ENCODE measurements at regions not wholly inside any gene's neighbourhood (a gene's known extent, or its start where the extent isn't known, plus 50 kb on each side); places are given as distances from the start of the nearest gene placed in this dataset.

DNA sequence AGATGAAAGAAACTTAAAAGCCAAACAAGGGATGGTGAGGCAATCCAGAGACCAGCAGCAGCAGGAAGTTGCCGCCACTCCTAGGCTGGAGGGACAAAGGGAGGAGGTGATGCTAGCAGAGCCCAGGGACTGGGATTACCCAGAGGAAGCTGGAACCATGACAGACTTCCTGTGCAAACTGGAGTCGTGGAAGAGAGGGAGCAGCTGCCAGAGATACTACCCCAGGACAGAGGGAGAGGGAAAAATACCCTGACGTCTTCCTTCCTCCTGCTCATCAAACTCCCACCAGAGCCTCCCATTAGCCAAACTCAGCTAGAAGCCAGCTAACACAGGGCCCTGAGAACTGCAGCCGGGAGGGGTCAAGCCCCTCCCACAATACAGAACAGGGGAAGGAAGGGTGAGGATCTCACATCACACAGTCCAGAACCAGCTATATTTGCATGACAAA lies 101.2 kb upstream of the KLF3 start (continued):
- TF ChIP-seq ELF3 (CRISPR knock-in tag; IDR thresholded peaks at IDR 0.05): peak; percentile 60; the same call in 1 of the 2 replicates
- no peak for TF ChIP-seq ZNF460 (CRISPR knock-in tag; IDR thresholded peaks at IDR 0.05; ENCODE audit: borderline replicate concordance)
- TF ChIP-seq NFRKB (IDR thresholded peaks at IDR 0.05): no peak
- peak; percentile 21; the same call in 1 of the 2 replicates for TF ChIP-seq CEBPB (IDR thresholded peaks at IDR 0.05; ENCODE audit: borderline replicate concordance, low read depth, low read length)
- TF ChIP-seq SAP130 (CRISPR knock-in tag; IDR thresholded peaks at IDR 0.05; ENCODE audit: low read depth): 0 out of 2 replicates have a peak, but pooled peaks have one; percentile 24
- no peak for TF ChIP-seq EHMT2 (IDR thresholded peaks at IDR 0.05; ENCODE audit: borderline replicate concordance, low read depth, low read length)
- TF ChIP-seq SIN3A (IDR thresholded peaks at IDR 0.05; ENCODE audit: borderline replicate concordance, low read depth, low read length): no peak
- TF ChIP-seq, protein P1, sequence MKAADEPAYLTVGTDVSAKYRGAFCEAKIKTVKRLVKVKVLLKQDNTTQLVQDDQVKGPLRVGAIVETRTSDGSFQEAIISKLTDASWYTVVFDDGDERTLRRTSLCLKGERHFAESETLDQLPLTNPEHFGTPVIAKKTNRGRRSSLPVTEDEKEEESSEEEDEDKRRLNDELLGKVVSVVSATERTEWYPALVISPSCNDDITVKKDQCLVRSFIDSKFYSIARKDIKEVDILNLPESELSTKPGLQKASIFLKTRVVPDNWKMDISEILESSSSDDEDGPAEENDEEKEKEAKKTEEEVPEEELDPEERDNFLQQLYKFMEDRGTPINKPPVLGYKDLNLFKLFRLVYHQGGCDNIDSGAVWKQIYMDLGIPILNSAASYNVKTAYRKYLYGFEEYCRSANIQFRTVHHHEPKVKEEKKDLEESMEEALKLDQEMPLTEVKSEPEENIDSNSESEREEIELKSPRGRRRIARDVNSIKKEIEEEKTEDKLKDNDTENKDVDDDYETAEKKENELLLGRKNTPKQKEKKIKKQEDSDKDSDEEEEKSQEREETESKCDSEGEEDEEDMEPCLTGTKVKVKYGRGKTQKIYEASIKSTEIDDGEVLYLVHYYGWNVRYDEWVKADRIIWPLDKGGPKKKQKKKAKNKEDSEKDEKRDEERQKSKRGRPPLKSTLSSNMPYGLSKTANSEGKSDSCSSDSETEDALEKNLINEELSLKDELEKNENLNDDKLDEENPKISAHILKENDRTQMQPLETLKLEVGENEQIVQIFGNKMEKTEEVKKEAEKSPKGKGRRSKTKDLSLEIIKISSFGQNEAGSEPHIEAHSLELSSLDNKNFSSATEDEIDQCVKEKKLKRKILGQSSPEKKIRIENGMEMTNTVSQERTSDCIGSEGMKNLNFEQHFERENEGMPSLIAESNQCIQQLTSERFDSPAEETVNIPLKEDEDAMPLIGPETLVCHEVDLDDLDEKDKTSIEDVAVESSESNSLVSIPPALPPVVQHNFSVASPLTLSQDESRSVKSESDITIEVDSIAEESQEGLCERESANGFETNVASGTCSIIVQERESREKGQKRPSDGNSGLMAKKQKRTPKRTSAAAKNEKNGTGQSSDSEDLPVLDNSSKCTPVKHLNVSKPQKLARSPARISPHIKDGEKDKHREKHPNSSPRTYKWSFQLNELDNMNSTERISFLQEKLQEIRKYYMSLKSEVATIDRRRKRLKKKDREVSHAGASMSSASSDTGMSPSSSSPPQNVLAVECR (CRISPR knock-in tag; IDR thresholded peaks at IDR 0.05; ENCODE audit: borderline replicate concordance): no peak
- no peak for TF ChIP-seq FOXO1 (CRISPR knock-in tag; IDR thresholded peaks at IDR 0.05)
- TF ChIP-seq FOXM1 (CRISPR knock-in tag; IDR thresholded peaks at IDR 0.05): no peak
- TF ChIP-seq, protein P2, sequence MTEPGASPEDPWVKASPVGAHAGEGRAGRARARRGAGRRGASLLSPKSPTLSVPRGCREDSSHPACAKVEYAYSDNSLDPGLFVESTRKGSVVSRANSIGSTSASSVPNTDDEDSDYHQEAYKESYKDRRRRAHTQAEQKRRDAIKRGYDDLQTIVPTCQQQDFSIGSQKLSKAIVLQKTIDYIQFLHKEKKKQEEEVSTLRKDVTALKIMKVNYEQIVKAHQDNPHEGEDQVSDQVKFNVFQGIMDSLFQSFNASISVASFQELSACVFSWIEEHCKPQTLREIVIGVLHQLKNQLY (CRISPR knock-in tag; IDR thresholded peaks at IDR 0.05): no peak
- TF ChIP-seq MLLT10 (CRISPR knock-in tag; IDR thresholded peaks at IDR 0.05): no peak
- TF ChIP-seq ZNF558 (CRISPR knock-in tag; IDR thresholded peaks at IDR 0.05; ENCODE audit: borderline replicate concordance): no peak
- TF ChIP-seq, protein P3, sequence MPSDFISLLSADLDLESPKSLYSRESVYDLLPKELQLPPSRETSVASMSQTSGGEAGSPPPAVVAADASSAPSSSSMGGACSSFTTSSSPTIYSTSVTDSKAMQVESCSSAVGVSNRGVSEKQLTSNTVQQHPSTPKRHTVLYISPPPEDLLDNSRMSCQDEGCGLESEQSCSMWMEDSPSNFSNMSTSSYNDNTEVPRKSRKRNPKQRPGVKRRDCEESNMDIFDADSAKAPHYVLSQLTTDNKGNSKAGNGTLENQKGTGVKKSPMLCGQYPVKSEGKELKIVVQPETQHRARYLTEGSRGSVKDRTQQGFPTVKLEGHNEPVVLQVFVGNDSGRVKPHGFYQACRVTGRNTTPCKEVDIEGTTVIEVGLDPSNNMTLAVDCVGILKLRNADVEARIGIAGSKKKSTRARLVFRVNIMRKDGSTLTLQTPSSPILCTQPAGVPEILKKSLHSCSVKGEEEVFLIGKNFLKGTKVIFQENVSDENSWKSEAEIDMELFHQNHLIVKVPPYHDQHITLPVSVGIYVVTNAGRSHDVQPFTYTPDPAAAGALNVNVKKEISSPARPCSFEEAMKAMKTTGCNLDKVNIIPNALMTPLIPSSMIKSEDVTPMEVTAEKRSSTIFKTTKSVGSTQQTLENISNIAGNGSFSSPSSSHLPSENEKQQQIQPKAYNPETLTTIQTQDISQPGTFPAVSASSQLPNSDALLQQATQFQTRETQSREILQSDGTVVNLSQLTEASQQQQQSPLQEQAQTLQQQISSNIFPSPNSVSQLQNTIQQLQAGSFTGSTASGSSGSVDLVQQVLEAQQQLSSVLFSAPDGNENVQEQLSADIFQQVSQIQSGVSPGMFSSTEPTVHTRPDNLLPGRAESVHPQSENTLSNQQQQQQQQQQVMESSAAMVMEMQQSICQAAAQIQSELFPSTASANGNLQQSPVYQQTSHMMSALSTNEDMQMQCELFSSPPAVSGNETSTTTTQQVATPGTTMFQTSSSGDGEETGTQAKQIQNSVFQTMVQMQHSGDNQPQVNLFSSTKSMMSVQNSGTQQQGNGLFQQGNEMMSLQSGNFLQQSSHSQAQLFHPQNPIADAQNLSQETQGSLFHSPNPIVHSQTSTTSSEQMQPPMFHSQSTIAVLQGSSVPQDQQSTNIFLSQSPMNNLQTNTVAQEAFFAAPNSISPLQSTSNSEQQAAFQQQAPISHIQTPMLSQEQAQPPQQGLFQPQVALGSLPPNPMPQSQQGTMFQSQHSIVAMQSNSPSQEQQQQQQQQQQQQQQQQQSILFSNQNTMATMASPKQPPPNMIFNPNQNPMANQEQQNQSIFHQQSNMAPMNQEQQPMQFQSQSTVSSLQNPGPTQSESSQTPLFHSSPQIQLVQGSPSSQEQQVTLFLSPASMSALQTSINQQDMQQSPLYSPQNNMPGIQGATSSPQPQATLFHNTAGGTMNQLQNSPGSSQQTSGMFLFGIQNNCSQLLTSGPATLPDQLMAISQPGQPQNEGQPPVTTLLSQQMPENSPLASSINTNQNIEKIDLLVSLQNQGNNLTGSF (CRISPR knock-in tag; IDR thresholded peaks at IDR 0.05): no peak
- no peak for TF ChIP-seq ZNF766 (CRISPR knock-in tag; IDR thresholded peaks at IDR 0.05; ENCODE audit: borderline replicate concordance)
- TF ChIP-seq, protein P4, sequence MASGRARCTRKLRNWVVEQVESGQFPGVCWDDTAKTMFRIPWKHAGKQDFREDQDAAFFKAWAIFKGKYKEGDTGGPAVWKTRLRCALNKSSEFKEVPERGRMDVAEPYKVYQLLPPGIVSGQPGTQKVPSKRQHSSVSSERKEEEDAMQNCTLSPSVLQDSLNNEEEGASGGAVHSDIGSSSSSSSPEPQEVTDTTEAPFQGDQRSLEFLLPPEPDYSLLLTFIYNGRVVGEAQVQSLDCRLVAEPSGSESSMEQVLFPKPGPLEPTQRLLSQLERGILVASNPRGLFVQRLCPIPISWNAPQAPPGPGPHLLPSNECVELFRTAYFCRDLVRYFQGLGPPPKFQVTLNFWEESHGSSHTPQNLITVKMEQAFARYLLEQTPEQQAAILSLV (CRISPR knock-in tag; IDR thresholded peaks at IDR 0.05; ENCODE audit: borderline replicate concordance): no peak
- no peak for TF ChIP-seq PRPF4 (IDR thresholded peaks at IDR 0.05; ENCODE audit: low read depth, low read length, poor library complexity, severe bottlenecking)
- TF ChIP-seq CHD2 (IDR thresholded peaks at IDR 0.05; ENCODE audit: low read depth, low read length): no peak
- no peak for TF ChIP-seq RNF2 (conservative IDR thresholded peaks at IDR 0.05; ENCODE audit: low read depth)
- no peak for TF ChIP-seq ZNF577 (CRISPR knock-in tag; IDR thresholded peaks at IDR 0.05; ENCODE audit: borderline replicate concordance, low read depth)
- no peak for TF ChIP-seq MTA1 (CRISPR knock-in tag; IDR thresholded peaks at IDR 0.05; ENCODE audit: borderline replicate concordance)
